ENCODE measurements at regions not wholly inside any gene's neighbourhood (a gene's known extent, or its start where the extent isn't known, plus 50 kb on each side); places are given as distances from the start of the nearest gene placed in this dataset.

DNA sequence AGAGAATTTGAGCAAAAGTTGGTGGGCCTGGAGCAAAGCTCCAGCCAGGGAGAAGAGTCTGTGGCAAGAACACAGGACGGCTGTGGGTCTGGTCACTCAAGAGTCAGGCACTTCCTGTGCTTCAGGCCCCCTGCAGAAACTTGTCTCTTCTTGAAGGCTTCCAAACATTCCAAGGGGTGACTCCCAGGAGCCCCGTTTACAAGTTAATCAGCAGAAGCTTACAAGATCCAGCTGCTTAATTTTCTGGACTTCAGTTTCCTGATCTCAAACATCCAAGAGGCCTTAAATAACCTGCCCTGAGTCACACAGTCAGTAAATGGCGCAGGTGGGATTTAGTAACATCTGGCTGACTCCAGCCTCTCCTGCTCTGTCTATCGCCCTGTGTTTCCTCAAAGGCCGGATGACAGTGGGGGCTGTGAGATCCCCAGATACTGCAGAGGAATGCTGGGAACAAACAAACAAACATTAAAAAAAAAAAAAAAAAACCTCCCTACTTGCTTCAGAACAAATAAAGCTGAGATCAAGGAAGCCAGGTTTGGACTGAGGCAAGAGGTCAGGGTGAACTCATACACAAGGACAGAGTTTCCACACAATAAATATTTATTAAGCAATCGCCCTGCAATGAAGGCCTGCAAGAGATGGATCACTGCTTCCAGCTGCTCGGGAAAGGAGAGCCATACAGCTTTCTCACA, 175.4 kb upstream of the RFC3 start:
- no peaks in the 10 kb centered on the region for H3K27me3 ChIP-seq (ENCODE audit: insufficient read depth, low read depth, low read length)
- TF ChIP-seq MXI1 (conservative IDR thresholded peaks at IDR 0.05; ENCODE audit: poor library complexity, severe bottlenecking) (no peak), RAD21 (conservative IDR thresholded peaks at IDR 0.05) (no peak), TAF1 (IDR thresholded peaks at IDR 0.05; ENCODE audit: low read depth) (no peak), POLR2AphosphoS5 (IDR thresholded peaks at IDR 0.05) (no peak), SMC3 (conservative IDR thresholded peaks at IDR 0.05; ENCODE audit: poor library complexity) (no peak), EP300 (conservative IDR thresholded peaks at IDR 0.05; ENCODE audit: poor library complexity, severe bottlenecking) (no peak), EZH2 (IDR thresholded peaks at IDR 0.05; ENCODE audit: borderline replicate concordance, insufficient read depth, low read length, poor library complexity, severe bottlenecking) (no peak)
- TF ChIP-seq, protein P1, sequence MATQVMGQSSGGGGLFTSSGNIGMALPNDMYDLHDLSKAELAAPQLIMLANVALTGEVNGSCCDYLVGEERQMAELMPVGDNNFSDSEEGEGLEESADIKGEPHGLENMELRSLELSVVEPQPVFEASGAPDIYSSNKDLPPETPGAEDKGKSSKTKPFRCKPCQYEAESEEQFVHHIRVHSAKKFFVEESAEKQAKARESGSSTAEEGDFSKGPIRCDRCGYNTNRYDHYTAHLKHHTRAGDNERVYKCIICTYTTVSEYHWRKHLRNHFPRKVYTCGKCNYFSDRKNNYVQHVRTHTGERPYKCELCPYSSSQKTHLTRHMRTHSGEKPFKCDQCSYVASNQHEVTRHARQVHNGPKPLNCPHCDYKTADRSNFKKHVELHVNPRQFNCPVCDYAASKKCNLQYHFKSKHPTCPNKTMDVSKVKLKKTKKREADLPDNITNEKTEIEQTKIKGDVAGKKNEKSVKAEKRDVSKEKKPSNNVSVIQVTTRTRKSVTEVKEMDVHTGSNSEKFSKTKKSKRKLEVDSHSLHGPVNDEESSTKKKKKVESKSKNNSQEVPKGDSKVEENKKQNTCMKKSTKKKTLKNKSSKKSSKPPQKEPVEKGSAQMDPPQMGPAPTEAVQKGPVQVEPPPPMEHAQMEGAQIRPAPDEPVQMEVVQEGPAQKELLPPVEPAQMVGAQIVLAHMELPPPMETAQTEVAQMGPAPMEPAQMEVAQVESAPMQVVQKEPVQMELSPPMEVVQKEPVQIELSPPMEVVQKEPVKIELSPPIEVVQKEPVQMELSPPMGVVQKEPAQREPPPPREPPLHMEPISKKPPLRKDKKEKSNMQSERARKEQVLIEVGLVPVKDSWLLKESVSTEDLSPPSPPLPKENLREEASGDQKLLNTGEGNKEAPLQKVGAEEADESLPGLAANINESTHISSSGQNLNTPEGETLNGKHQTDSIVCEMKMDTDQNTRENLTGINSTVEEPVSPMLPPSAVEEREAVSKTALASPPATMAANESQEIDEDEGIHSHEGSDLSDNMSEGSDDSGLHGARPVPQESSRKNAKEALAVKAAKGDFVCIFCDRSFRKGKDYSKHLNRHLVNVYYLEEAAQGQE (IDR thresholded peaks at IDR 0.05; ENCODE audit: borderline replicate concordance), result no peak
- TF ChIP-seq, protein P2, sequence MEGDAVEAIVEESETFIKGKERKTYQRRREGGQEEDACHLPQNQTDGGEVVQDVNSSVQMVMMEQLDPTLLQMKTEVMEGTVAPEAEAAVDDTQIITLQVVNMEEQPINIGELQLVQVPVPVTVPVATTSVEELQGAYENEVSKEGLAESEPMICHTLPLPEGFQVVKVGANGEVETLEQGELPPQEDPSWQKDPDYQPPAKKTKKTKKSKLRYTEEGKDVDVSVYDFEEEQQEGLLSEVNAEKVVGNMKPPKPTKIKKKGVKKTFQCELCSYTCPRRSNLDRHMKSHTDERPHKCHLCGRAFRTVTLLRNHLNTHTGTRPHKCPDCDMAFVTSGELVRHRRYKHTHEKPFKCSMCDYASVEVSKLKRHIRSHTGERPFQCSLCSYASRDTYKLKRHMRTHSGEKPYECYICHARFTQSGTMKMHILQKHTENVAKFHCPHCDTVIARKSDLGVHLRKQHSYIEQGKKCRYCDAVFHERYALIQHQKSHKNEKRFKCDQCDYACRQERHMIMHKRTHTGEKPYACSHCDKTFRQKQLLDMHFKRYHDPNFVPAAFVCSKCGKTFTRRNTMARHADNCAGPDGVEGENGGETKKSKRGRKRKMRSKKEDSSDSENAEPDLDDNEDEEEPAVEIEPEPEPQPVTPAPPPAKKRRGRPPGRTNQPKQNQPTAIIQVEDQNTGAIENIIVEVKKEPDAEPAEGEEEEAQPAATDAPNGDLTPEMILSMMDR (IDR thresholded peaks at IDR 0.05; ENCODE audit: poor library complexity, severe bottlenecking), result no peak
- no peaks in the 10 kb centered on the region for H3K9me2 ChIP-seq (ENCODE audit: insufficient read depth, low read length)
- no peaks in the 10 kb centered on the region for H3K36me3 ChIP-seq (ENCODE audit: insufficient read depth, low read length)
- H3K4me2 ChIP-seq (ENCODE audit: low read length), result no peak overlapping the region
- H2AFZ ChIP-seq (ENCODE audit: low read depth, low read length), result no peak overlapping the region
- no peaks in the 10 kb centered on the region for H3F3A ChIP-seq (ENCODE audit: insufficient read depth, low read length, poor library complexity, severe bottlenecking)
- no peak overlapping the region for H3K9ac ChIP-seq (ENCODE audit: low read length)
- no peaks in the 10 kb centered on the region for H3K9me3 ChIP-seq (ENCODE audit: low read length)
- no peaks in the 10 kb centered on the region for H3K79me2 ChIP-seq (replicated peaks; ENCODE audit: insufficient read depth, low read length)
- H4K20me1 ChIP-seq (ENCODE audit: insufficient read depth), result no peaks in the 10 kb centered on the region
- H3K27ac ChIP-seq (ENCODE audit: low read length), result no peak overlapping the region
- no peak overlapping the region for H3K4me3 ChIP-seq (ENCODE audit: low read length)

DNA sequence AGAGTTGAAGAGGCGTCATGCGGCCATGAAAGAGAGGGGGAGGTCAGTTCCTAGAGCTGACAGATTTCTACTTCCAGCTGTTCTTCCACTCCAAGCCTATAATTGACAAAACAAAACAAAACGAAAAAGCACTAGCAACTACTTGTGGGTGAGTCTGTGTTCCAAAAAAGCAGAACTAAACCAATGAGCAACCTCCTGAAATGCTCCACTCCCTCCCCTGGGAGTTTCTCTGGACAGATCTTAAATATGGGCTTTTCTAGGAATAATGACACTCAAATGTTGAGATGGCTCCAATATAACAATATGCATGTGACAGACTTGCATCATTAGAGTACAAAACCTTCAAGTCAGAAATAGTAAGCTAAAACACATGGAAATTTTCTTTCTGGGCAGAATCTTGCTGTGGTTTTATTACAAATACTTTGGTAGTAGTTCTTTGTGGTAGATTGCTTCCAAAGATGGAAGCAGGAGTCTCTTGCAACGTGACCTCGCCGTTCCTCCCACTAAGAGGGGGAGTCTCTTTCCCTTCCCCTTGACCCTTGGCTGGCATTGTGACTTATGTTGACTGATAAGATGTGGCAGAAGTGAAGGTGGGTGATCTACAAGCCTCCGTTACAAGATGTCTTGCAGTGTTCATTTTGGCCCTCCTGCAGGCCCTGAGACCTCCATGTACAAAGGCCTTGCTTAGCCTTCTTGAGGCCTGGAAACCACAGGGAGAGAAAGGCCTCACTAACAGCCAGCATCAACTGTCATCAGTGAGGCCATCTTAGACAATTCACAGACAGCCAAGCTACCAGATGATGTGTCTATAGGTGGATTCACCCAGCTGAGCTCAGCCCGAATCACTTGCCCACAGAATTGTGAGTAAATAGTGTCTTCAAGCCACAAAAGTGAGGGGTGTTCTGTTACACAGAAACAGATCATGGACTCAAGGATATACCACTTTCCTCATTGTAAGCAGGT, 173.1 kb upstream of the RFC3 start:
- Histone ChIP-seq H3K4me2 (ENCODE audit: low read length) (no peak overlapping the region), H3K27ac (ENCODE audit: low read length) (no peak overlapping the region), H3K36me3 (ENCODE audit: insufficient read depth, low read length) (no peaks in the 10 kb centered on the region), H2AFZ (ENCODE audit: low read depth, low read length) (no peak overlapping the region), H3K9me3 (ENCODE audit: low read length) (no peaks in the 10 kb centered on the region), H3K4me3 (ENCODE audit: low read length) (no peak overlapping the region), H3K9ac (ENCODE audit: low read length) (no peak overlapping the region), H4K20me1 (ENCODE audit: insufficient read depth) (no peaks in the 10 kb centered on the region), H3K79me2 (replicated peaks; ENCODE audit: insufficient read depth, low read length) (no peaks in the 10 kb centered on the region), H3K9me2 (ENCODE audit: insufficient read depth, low read length) (no peaks in the 10 kb centered on the region), H3K27me3 (ENCODE audit: insufficient read depth, low read depth, low read length) (no peaks in the 10 kb centered on the region), H3F3A (ENCODE audit: insufficient read depth, low read length, poor library complexity, severe bottlenecking) (no peaks in the 10 kb centered on the region)
- TF ChIP-seq RAD21 (conservative IDR thresholded peaks at IDR 0.05), result no peak
- TF ChIP-seq POLR2AphosphoS5 (IDR thresholded peaks at IDR 0.05), result no peak
- TF ChIP-seq EP300 (conservative IDR thresholded peaks at IDR 0.05; ENCODE audit: poor library complexity, severe bottlenecking), result no peak
- TF ChIP-seq, protein P1 (IDR thresholded peaks at IDR 0.05; ENCODE audit: borderline replicate concordance), result no peak
- TF ChIP-seq TAF1 (IDR thresholded peaks at IDR 0.05; ENCODE audit: low read depth), result no peak
- TF ChIP-seq, protein P2 (IDR thresholded peaks at IDR 0.05; ENCODE audit: poor library complexity, severe bottlenecking), result no peak
- no peak for TF ChIP-seq MXI1 (conservative IDR thresholded peaks at IDR 0.05; ENCODE audit: poor library complexity, severe bottlenecking)
- no peak for TF ChIP-seq EZH2 (IDR thresholded peaks at IDR 0.05; ENCODE audit: borderline replicate concordance, insufficient read depth, low read length, poor library complexity, severe bottlenecking)
- no peak for TF ChIP-seq SMC3 (conservative IDR thresholded peaks at IDR 0.05; ENCODE audit: poor library complexity)
